ENCODE measurements at regions not wholly inside any gene's neighbourhood (a gene's known extent, or its start where the extent isn't known, plus 50 kb on each side); places are given as distances from the start of the nearest gene placed in this dataset.
"Not testable (repeated sequence)": the region's sequence is repeated elsewhere in the genome, so short reads cannot be mapped to it uniquely, and the experiment has no call there.

GRCh38 chr3:99559196-99559595, 79.2 kb upstream of the COL8A1 start:
- Histone ChIP-seq H3K9me3 (ENCODE audit: low read depth, low read length, poor library complexity, severe bottlenecking) (no peaks in the 10 kb centered on the region), H3K27me3 (replicated peaks; ENCODE audit: insufficient read depth, low read depth, low read length, poor library complexity) (no peaks in the 10 kb centered on the region), H3K4me3 (ENCODE audit: low read depth, low read length, poor library complexity, severe bottlenecking) (no peak overlapping the region), H3K27ac (ENCODE audit: low read depth, low read length, poor library complexity, severe bottlenecking) (no peak overlapping the region), H3K4me1 (ENCODE audit: insufficient read depth, low read length, poor library complexity, severe bottlenecking) (no peaks in the 10 kb centered on the region), H3K36me3 (ENCODE audit: insufficient read depth, low read length, poor library complexity, severe bottlenecking) (no peaks in the 10 kb centered on the region)
- TF ChIP-seq EZH2 (IDR thresholded peaks at IDR 0.05; ENCODE audit: borderline replicate concordance, low read depth, low read length, poor library complexity, severe bottlenecking) (no peak), CTCF (conservative IDR thresholded peaks at IDR 0.05; ENCODE audit: low read depth, low read length) (no peak)
- no peak for DNase-seq (ENCODE audit: low spot score)
- ChIA-PET POLR2A (ENCODE audit: low non-redundant PET) (no interaction called here), CTCF (no interaction called here)
- intact Hi-C loops (cut with micrococcal nuclease; ENCODE audit: unreplicated experiment): no loop called here
- BruUV-seq (replicated peaks): no TSS peak

GRCh38 chr3:99555885-99556284, 82.5 kb upstream of the COL8A1 start:
- BruUV-seq (replicated peaks); POLR2A ChIA-PET (ENCODE audit: low non-redundant PET); H3K27me3 ChIP-seq (replicated peaks; ENCODE audit: insufficient read depth, low read depth, low read length, poor library complexity); H3K4me3 ChIP-seq (ENCODE audit: low read depth, low read length, poor library complexity, severe bottlenecking); CTCF ChIA-PET; DNase-seq (ENCODE audit: low spot score); H3K9me3 ChIP-seq (ENCODE audit: low read depth, low read length, poor library complexity, severe bottlenecking); H3K36me3 ChIP-seq (ENCODE audit: insufficient read depth, low read length, poor library complexity, severe bottlenecking); H3K4me1 ChIP-seq (ENCODE audit: insufficient read depth, low read length, poor library complexity, severe bottlenecking); intact Hi-C loops (cut with micrococcal nuclease; ENCODE audit: unreplicated experiment); H3K27ac ChIP-seq (ENCODE audit: low read depth, low read length, poor library complexity, severe bottlenecking): not testable (repeated sequence)

- ChIA-PET CTCF (no interaction called here), POLR2A (ENCODE audit: low non-redundant PET) (no interaction called here)
- H3K27me3 ChIP-seq (replicated peaks; ENCODE audit: insufficient read depth, low read depth, low read length, poor library complexity): no peaks in the 10 kb centered on the region
- BruUV-seq (replicated peaks): no TSS peak
- H3K27ac ChIP-seq (ENCODE audit: low read depth, low read length, poor library complexity, severe bottlenecking): no peak overlapping the region
- no peaks in the 10 kb centered on the region for H3K4me1 ChIP-seq (ENCODE audit: insufficient read depth, low read length, poor library complexity, severe bottlenecking)
- no peak overlapping the region for H3K4me3 ChIP-seq (ENCODE audit: low read depth, low read length, poor library complexity, severe bottlenecking)
- DNase-seq (ENCODE audit: low spot score): no peak
- no peaks in the 10 kb centered on the region for H3K36me3 ChIP-seq (ENCODE audit: insufficient read depth, low read length, poor library complexity, severe bottlenecking)
- no peaks in the 10 kb centered on the region for H3K9me3 ChIP-seq (ENCODE audit: low read depth, low read length, poor library complexity, severe bottlenecking)
- intact Hi-C loops (cut with micrococcal nuclease; ENCODE audit: unreplicated experiment): no loop called here
- TF ChIP-seq CTCF (conservative IDR thresholded peaks at IDR 0.05; ENCODE audit: low read depth, low read length): no peak
- no peak for TF ChIP-seq EZH2 (IDR thresholded peaks at IDR 0.05; ENCODE audit: borderline replicate concordance, low read depth, low read length, poor library complexity, severe bottlenecking)
These were observed 86.9 kb upstream of the COL8A1 start for GRCh38 chr3:99551520-99551919.

- no peaks in the 10 kb centered on the region for H3K27me3 ChIP-seq (replicated peaks; ENCODE audit: insufficient read depth, low read depth, low read length, poor library complexity)
- intact Hi-C loops (cut with micrococcal nuclease; ENCODE audit: unreplicated experiment): no loop called here
- ChIA-PET POLR2A (ENCODE audit: low non-redundant PET) (no interaction called here), CTCF (no interaction called here)
- DNase-seq (ENCODE audit: low spot score): no peak
- H3K36me3 ChIP-seq (ENCODE audit: insufficient read depth, low read length, poor library complexity, severe bottlenecking): no peaks in the 10 kb centered on the region
- H3K27ac ChIP-seq (ENCODE audit: low read depth, low read length, poor library complexity, severe bottlenecking): no peak overlapping the region
- peaks cover 3% of the 10 kb centered on the region for H3K4me1 ChIP-seq (ENCODE audit: insufficient read depth, low read length, poor library complexity, severe bottlenecking)
- BruUV-seq (replicated peaks): no TSS peak
- TF ChIP-seq CTCF (conservative IDR thresholded peaks at IDR 0.05; ENCODE audit: low read depth, low read length) (no peak), EZH2 (IDR thresholded peaks at IDR 0.05; ENCODE audit: borderline replicate concordance, low read depth, low read length, poor library complexity, severe bottlenecking) (no peak)
- H3K4me3 ChIP-seq (ENCODE audit: low read depth, low read length, poor library complexity, severe bottlenecking): no peak overlapping the region
- H3K9me3 ChIP-seq (ENCODE audit: low read depth, low read length, poor library complexity, severe bottlenecking): no peaks in the 10 kb centered on the region
These were observed 88.3 kb upstream of the COL8A1 start for GRCh38 chr3:99549957-99550603.
